Skeletal muscle tissue (tissue), 3 donors: ENCODE measurements at regions not wholly inside any gene's neighbourhood (a gene's known extent, or its start where the extent isn't known, plus 50 kb on each side); places are given as distances from the start of the nearest gene placed in this dataset.

Source experiments
- H3K27ac ChIP-seq: one replicate; pipeline ENCODE4 v1.7.0; 2013; ENCODE audit warnings: mild to moderate bottlenecking, low read depth, low read length, inconsistent platforms
- H3K27me3 ChIP-seq, 3 donors: one replicate each; pipeline ENCODE4 v1.7.0; 2013; ENCODE audit warnings: low read length in 3 of 3; ENCODE audit not compliant: control insufficient read depth in 3 of 3, insufficient read depth in 3 of 3
- H3K36me3 ChIP-seq, 3 donors: one replicate each; pipeline ENCODE4 v1.7.0; 2013; ENCODE audit warnings: low read length in 3 of 3; ENCODE audit not compliant: control insufficient read depth in 3 of 3, insufficient read depth in 3 of 3
- H3K4me1 ChIP-seq, 3 donors: one replicate each; pipeline ENCODE4 v1.7.0; 2013; ENCODE audit warnings: low read length in 3 of 3, mild to moderate bottlenecking in 3 of 3; ENCODE audit not compliant: control insufficient read depth in 3 of 3, insufficient read depth in 3 of 3
- H3K4me3 ChIP-seq, 3 donors: one replicate each; pipeline ENCODE4 v1.7.0; 2013; ENCODE audit warnings: low read length in 3 of 3
- H3K9ac ChIP-seq, 3 donors: one replicate each; pipeline ENCODE4 v1.7.0; 2013; ENCODE audit warnings: low read length in 3 of 3, mild to moderate bottlenecking in 3 of 3, moderate library complexity in 2 of 3, low read depth in 1 of 3
- H3K9me3 ChIP-seq, 3 donors: one replicate each; pipeline ENCODE4 v1.7.0; 2013; ENCODE audit warnings: low read length in 3 of 3; ENCODE audit not compliant: control insufficient read depth in 3 of 3
- donor health status: Osteomylitis.

DNA sequence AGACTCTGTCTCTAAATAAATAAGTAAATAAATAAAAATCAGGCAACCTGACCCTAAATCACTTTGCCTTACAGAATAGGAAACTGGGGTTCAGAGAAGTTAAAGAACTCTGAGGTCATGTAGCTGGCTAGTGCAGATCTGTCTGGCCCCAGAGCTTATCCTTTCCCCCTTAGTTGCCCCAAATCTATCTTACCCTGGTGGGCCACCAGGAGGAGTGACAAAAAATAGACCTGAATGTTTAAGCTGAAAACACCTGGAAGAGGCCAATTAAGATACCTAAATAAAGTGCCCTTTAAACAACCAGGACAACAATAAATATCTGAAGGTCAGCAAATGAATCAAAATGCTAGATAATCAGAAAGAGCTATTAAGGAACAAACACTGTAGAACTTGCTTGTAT is 59.7 kb downstream of the TEX35 start:
- no peak overlapping the region for H3K4me3 ChIP-seq
- H3K4me1 ChIP-seq = peaks cover 2 to 9% (median 5%) of the 10 kb centered on the region in 3 donors
- no peak overlapping the region for H3K27ac ChIP-seq
- no peak overlapping the region for H3K9ac ChIP-seq
- H3K36me3 ChIP-seq = no peaks in the 10 kb centered on the region
- no peaks in the 10 kb centered on the region for H3K9me3 ChIP-seq
- H3K27me3 ChIP-seq = no peaks in the 10 kb centered on the region

DNA sequence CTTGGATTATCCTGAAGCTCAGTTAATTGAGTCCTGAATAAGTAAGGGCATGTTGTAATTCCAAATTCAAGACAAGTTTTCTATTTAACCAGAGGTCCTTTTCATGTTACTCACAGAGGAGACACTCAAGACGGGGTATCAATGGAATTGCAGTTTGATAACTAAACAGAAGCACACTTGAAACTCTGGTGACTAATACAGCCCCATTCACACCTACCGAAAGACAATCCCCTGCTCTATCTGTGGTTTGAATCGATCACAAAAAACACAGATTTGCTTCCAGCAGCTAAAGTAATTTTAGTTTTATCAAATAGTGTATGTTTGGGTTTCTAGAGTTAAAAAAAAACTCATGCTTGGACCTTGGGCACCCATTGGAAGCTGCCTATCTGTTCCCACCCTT is 60.4 kb downstream of the TEX35 start:
- H3K27ac ChIP-seq = no peak overlapping the region
- H3K4me3 ChIP-seq = no peak overlapping the region
- no peak overlapping the region for H3K9ac ChIP-seq
- no peaks in the 10 kb centered on the region for H3K27me3 ChIP-seq
- peaks cover 2 to 9% (median 5%) of the 10 kb centered on the region in 3 donors for H3K4me1 ChIP-seq
- H3K9me3 ChIP-seq = no peaks in the 10 kb centered on the region
- no peaks in the 10 kb centered on the region for H3K36me3 ChIP-seq

DNA sequence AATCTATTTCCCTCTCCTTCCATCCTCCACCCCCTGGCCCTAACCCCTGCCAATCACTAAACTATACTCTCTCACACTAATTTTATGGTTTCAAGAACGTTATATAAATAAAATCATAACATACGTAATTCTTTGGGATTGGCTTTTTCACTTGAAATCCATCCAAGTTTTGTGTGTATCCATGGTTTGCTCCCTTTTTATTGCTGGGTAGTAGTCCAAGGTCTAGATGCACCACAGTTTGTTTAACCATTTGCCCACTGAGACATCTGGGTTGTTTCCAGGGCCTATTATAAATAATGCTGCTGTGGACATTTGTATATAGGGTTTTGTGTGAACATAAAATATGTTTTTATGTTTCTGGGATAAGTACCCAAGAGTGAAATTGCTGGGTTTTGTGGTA is 61.4 kb downstream of the TEX35 start:
- H3K27me3 ChIP-seq = no peaks in the 10 kb centered on the region
- no peak overlapping the region for H3K27ac ChIP-seq
- peaks cover 2 to 9% (median 5%) of the 10 kb centered on the region in 3 donors for H3K4me1 ChIP-seq
- no peak overlapping the region for H3K4me3 ChIP-seq
- H3K36me3 ChIP-seq = no peaks in the 10 kb centered on the region
- no peaks in the 10 kb centered on the region for H3K9me3 ChIP-seq
- no peak overlapping the region for H3K9ac ChIP-seq

DNA sequence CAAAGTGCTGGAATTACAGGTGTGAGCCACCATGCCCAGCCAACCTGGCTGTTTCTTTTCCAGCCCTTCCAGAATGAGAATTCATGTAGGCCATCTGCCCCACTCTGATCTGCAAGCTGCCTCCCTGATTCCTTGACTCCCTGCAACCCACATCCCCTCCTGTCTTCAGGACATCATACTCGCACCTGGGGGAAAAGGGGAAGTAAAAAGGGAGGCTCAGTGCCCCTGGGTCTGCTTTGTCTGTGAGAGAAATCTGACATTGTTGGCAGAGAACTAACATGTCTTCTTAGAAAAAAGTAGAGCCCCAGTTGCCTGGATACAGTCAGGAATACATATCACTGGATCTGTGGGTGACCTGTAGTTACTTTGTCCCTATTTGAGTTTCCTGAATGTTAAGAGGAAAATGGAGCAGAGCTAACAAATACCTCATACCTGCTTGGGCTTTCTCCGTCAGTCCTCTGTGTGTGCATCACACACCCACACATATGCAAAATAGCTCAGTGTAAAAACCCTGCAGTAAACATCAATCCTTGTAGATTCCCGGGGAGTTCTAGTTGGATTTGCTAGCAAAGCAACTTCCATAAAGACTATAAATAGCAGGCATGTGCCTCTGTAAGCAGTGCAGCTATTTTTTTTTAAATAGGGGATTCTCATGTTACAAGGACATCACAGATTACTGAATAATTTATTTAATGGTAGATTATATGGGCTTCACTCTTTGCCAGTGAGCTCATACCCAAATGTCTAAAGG is 62.9 kb downstream of the TEX35 start:
- Histone ChIP-seq H3K4me1 (peaks cover 2 to 9% (median 5%) of the 10 kb centered on the region in 3 donors), H3K36me3 (no peaks in the 10 kb centered on the region), H3K9me3 (no peaks in the 10 kb centered on the region), H3K27ac (no peak overlapping the region), H3K27me3 (no peaks in the 10 kb centered on the region), H3K4me3 (no peak overlapping the region), H3K9ac (peak overlapping the region in 1 of 3 donors; percentile 38)

DNA sequence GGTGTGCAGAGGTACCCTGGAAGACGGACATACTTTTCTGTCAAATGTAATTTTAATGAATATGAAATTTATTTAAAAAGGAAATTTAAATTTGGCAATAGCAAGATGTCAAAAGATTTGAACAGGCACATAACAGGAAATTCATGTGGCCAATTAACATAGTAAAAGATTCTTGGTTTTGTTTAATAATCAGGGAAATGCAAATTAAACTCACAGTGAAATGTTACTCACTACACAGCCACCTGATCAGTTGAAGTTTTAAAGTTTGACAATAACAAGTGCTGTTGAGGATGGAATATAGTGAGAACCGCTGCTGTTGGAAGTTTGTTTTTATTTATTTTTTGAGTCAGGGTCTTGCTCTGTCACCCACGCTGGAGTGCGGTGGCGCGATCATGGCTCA is 63.9 kb downstream of the TEX35 start:
- Histone ChIP-seq H3K27ac (no peak overlapping the region), H3K9me3 (no peaks in the 10 kb centered on the region), H3K4me1 (peaks cover 2 to 9% (median 5%) of the 10 kb centered on the region in 3 donors), H3K9ac (no peak overlapping the region), H3K4me3 (no peak overlapping the region), H3K27me3 (no peaks in the 10 kb centered on the region), H3K36me3 (no peaks in the 10 kb centered on the region)

DNA sequence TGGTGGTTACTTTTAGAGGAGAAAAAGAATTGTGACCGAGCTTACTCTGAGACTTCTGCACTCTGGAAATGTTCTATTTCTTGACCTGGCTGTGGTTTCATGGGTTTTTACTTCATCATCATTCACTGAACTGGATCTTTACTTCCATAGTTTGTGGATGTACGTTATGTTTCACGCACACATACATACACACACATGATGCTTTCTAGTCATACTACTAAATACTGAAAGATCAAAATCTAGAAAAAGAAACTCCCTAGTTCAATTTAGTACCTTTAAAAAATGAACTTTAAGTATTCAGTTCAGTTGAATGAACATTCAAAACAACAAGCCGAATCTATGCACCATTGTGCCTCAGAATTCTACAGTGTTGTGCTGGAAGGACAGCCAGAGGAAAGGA is 65.0 kb downstream of the TEX35 start:
- Histone ChIP-seq H3K36me3 (no peaks in the 10 kb centered on the region), H3K9me3 (no peaks in the 10 kb centered on the region), H3K9ac (no peak overlapping the region), H3K4me1 (peaks cover 2 to 9% (median 5%) of the 10 kb centered on the region in 3 donors), H3K27ac (no peak overlapping the region), H3K27me3 (no peaks in the 10 kb centered on the region), H3K4me3 (no peak overlapping the region)

DNA sequence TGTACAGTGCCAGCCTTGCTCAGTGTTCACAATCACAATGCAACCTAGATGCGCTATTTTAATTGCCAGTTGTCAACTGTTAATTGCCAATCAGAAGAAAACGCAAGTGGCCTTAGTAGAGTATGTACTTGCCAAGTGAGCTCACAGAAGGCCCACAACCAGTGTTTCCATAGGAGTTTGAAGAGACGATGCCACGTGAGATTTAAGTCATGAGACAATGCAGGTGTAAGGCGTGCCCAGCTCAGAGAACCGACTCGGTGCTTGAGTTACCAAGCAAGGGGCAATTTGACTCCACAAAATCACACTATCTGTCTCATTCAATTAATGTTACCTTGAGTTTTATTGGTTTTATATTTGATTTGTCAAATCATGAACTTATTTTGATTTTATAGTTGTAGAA is 65.6 kb downstream of the TEX35 start:
- H3K36me3 ChIP-seq = no peaks in the 10 kb centered on the region
- H3K4me1 ChIP-seq = peaks cover 2 to 9% (median 5%) of the 10 kb centered on the region in 3 donors
- no peaks in the 10 kb centered on the region for H3K27me3 ChIP-seq
- no peaks in the 10 kb centered on the region for H3K9me3 ChIP-seq
- no peak overlapping the region for H3K9ac ChIP-seq
- no peak overlapping the region for H3K27ac ChIP-seq
- no peak overlapping the region for H3K4me3 ChIP-seq

DNA sequence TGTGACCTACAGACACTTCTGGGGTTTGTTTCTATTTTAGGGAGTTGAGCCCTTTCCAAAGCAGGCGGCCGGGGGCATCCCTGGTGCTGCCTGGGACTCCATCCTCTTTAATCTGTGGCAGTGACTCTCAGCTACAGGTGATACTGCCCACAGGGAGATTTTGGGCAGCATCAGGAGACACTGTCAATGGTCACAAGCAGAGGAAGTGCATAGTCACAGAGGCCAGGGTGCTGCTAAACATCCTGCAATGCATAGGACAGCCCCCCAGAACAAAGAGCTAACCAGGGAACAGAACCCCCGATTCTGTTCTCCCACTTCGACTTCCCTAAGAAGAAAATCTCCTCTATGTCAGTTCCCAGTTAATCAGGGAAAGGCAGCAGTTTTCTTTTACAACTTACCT is 66.2 kb downstream of the TEX35 start:
- H3K4me1 ChIP-seq = peaks cover 2 to 9% (median 5%) of the 10 kb centered on the region in 3 donors
- no peaks in the 10 kb centered on the region for H3K9me3 ChIP-seq
- no peaks in the 10 kb centered on the region for H3K27me3 ChIP-seq
- no peak overlapping the region for H3K9ac ChIP-seq
- no peak overlapping the region for H3K27ac ChIP-seq
- no peak overlapping the region for H3K4me3 ChIP-seq
- no peaks in the 10 kb centered on the region for H3K36me3 ChIP-seq

DNA sequence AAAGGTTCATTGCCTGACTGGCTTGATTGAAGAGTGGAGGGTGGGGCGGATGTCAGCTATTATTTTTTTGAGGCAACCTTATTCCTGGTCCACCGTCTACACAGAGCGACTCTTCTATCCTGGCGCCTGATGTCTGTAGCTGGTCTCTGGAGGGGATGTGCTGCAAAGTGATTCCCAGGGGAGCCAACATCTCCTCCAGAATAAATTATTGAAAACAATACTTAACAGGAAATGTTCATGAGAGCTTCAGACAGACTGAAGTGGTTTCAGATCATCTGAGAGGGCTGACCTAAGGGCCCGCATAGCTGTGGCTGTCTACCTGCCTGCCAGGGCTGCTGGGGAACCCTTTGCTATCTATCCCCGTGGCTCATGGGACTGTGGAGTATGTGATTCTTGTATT is 66.7 kb downstream of the TEX35 start:
- Histone ChIP-seq H3K27ac (no peak overlapping the region), H3K9ac (no peak overlapping the region), H3K27me3 (no peaks in the 10 kb centered on the region), H3K9me3 (no peaks in the 10 kb centered on the region), H3K36me3 (no peaks in the 10 kb centered on the region), H3K4me1 (peaks cover 2 to 9% (median 5%) of the 10 kb centered on the region in 3 donors), H3K4me3 (no peak overlapping the region)

DNA sequence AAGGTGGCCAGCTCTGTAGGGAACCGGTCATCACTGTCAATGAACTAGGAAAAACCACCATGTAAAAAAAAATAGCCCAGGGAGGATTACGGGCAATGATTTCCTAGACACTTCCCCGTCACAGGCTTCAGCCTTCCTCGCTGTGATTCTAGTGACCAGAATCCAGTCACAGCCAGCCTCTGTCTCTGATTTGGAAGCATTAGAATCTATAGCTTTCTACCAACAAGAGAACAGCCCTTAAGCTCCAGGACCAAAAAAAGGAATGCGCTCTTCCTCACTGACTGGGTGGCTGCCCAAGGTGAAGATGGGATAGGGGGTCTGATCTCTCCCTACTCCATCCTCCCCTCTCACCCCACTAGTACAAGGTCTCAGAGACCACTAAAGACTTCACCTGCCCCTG is 67.2 kb downstream of the TEX35 start:
- peaks cover 2 to 9% (median 5%) of the 10 kb centered on the region in 3 donors for H3K4me1 ChIP-seq
- no peak overlapping the region for H3K27ac ChIP-seq
- no peak overlapping the region for H3K4me3 ChIP-seq
- H3K36me3 ChIP-seq = no peaks in the 10 kb centered on the region
- H3K27me3 ChIP-seq = no peaks in the 10 kb centered on the region
- no peaks in the 10 kb centered on the region for H3K9me3 ChIP-seq
- no peak overlapping the region for H3K9ac ChIP-seq
